Stomach (tissue), 4 donors: ENCODE measurements at regions not wholly inside any gene's neighbourhood (a gene's known extent, or its start where the extent isn't known, plus 50 kb on each side); places are given as distances from the start of the nearest gene placed in this dataset.

ENCODE experiments used
- CTCF ChIP-seq, 7 experiments: fragments of 450-650 bp in 4 of 7; fragments of 200-600 bp in 3 of 7; sonication (generic) in 3 of 7; IDR thresholded peaks; one replicate each; pipeline ENCODE4 v1.5.1; 2016 to 2019; ENCODE audit warnings: antibody characterized with exemption in 7 of 7, control low read depth in 2 of 7, mild to moderate bottlenecking in 1 of 7
- POLR2A ChIP-seq, 4 donors: fragments of 450-650 bp; IDR thresholded peaks; one replicate each; pipeline ENCODE4 v1.6.1; 2016; ENCODE audit warnings: antibody characterized with exemption in 4 of 4, control low read depth in 2 of 4, mild to moderate bottlenecking in 1 of 4, moderate library complexity in 1 of 4

DNA sequence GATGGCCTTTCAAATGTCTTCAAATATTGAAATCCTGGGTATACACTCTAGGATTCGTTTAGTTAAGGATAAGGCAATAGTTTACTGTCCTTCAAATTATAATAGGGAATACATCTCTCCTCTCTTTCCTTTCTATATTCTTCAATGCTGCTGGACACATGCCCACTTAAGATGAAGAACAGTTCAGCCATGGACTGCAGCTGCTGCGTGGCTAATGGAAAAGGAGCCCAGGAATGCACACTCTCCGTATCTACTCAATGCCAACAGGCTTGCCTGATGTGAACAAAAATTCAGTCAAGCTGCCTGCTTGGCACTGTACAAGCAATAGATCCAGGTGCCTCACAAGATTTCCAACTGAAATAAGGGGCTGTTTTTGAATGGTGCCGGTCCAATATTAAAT, 321.2 kb upstream of the LYPLAL1 start:
- no peak for TF ChIP-seq CTCF (IDR thresholded peaks at IDR 0.05)
- no peak for TF ChIP-seq POLR2A (IDR thresholded peaks at IDR 0.05)
